Peyer's patch (tissue), 4 donors: ENCODE measurements at regions not wholly inside any gene's neighbourhood (a gene's known extent, or its start where the extent isn't known, plus 50 kb on each side); places are given as distances from the start of the nearest gene placed in this dataset.

ENCODE experiments used
- CTCF ChIP-seq, 6 experiments: fragments of 450-650 bp in 4 of 6; fragments of 200-600 bp in 2 of 6; sonication (generic) in 1 of 6; IDR thresholded peaks; one replicate each; pipeline ENCODE4 v1.5.1; 2017 to 2019; ENCODE audit warnings: antibody characterized with exemption in 6 of 6, mild to moderate bottlenecking in 3 of 6, moderate library complexity in 1 of 6
- POLR2A ChIP-seq, 2 donors: fragments of 450-650 bp; IDR thresholded peaks; one replicate each; pipeline ENCODE4 v1.5.1; 2017; ENCODE audit warnings: antibody characterized with exemption in 2 of 2, mild to moderate bottlenecking in 2 of 2, moderate library complexity in 2 of 2

GRCh38 chr14:84442521-84442920 lies 1087.4 kb upstream of the FLRT2 start:
- TF ChIP-seq CTCF (IDR thresholded peaks at IDR 0.05) (no peak), POLR2A (IDR thresholded peaks at IDR 0.05) (no peak)
